ENCODE measurements at regions not wholly inside any gene's neighbourhood (a gene's known extent, or its start where the extent isn't known, plus 50 kb on each side); places are given as distances from the start of the nearest gene placed in this dataset.

- Histone ChIP-seq H3K4me2 (replicated peaks; ENCODE audit: extremely low read depth, low read length, poor library complexity, severe bottlenecking) (no peak overlapping the region), H3K36me3 (replicated peaks in 1 of 2; ENCODE audit: control insufficient read depth in 1 of 2, insufficient read depth in 2 of 2, low read length in 2 of 2) (no peaks in the 10 kb centered on the region), H2AFZ (ENCODE audit: insufficient read depth, low read depth, low read length, poor library complexity, severe bottlenecking) (no peak overlapping the region), H3K9ac (ENCODE audit: insufficient read depth, low read length, poor library complexity, severe bottlenecking) (no peak overlapping the region), H3K4me3 (replicated peaks in 1 of 3; ENCODE audit: low read depth in 2 of 3, low read length in 3 of 3) (no peak overlapping the region), H3K4me1 (ENCODE audit: control insufficient read depth in 1 of 2, insufficient read depth in 2 of 2, low read length in 2 of 2) (no peaks in the 10 kb centered on the region), H3K27me3 (ENCODE audit: control insufficient read depth in 2 of 2, insufficient read depth in 2 of 2, low read length in 2 of 2) (no peaks in the 10 kb centered on the region), H3K9me3 (replicated peaks in 1 of 2; ENCODE audit: control insufficient read depth in 1 of 2, insufficient read depth in 1 of 2, low read length in 2 of 2) (peaks cover 3 to 7% of the 10 kb centered on the region in 2 donors), H3K27ac (ENCODE audit: low read depth in 1 of 2, low read length in 2 of 2) (no peak overlapping the region), H3K79me2 (ENCODE audit: insufficient read depth, low read length) (no peaks in the 10 kb centered on the region), H4K20me1 (ENCODE audit: insufficient read depth, low read length) (no peaks in the 10 kb centered on the region)
- intact Hi-C loops (cut with micrococcal nuclease): no loop called here
- no peak overlapping the region for H3K27ac Mint-ChIP-seq
- DNase-seq: no peak
- H3K36me3 Mint-ChIP-seq: no peaks in the 10 kb centered on the region
- no CpG with 5 or more reads among the region's 5 CpGs for WGBS (ENCODE audit: insufficient coverage)
- H3K4me1 Mint-ChIP-seq: no peaks in the 10 kb centered on the region
- no peak for TF ChIP-seq CTCF (IDR thresholded peaks at IDR 0.05)
- H3K9me3 Mint-ChIP-seq: peaks cover under 1 to 18% (median 8%) of the 10 kb centered on the region in 7 donors
- H3K27me3 Mint-ChIP-seq (ENCODE audit: low read depth in 3 of 3): peaks cover 0 to 4% (median 2%) of the 10 kb centered on the region in 3 donors
- no peak overlapping the region for H3K4me3 Mint-ChIP-seq
Observed at GRCh38 chr3:144142151-144142840, 170.7 kb downstream of the DIPK2A start.

GRCh38 chr3:144148356-144148755 is 176.7 kb downstream of the DIPK2A start:
- Histone ChIP-seq H3K9ac (ENCODE audit: insufficient read depth, low read length, poor library complexity, severe bottlenecking) (no peak overlapping the region), H3K9me3 (replicated peaks in 1 of 2; ENCODE audit: control insufficient read depth in 1 of 2, insufficient read depth in 1 of 2, low read length in 2 of 2) (no peaks in the 10 kb centered on the region), H3K4me2 (replicated peaks; ENCODE audit: extremely low read depth, low read length, poor library complexity, severe bottlenecking) (no peak overlapping the region), H4K20me1 (ENCODE audit: insufficient read depth, low read length) (no peaks in the 10 kb centered on the region), H3K4me3 (replicated peaks in 1 of 3; ENCODE audit: low read depth in 2 of 3, low read length in 3 of 3) (no peak overlapping the region), H3K36me3 (replicated peaks in 1 of 2; ENCODE audit: control insufficient read depth in 1 of 2, insufficient read depth in 2 of 2, low read length in 2 of 2) (no peaks in the 10 kb centered on the region), H2AFZ (ENCODE audit: insufficient read depth, low read depth, low read length, poor library complexity, severe bottlenecking) (no peak overlapping the region), H3K27ac (ENCODE audit: low read depth in 1 of 2, low read length in 2 of 2) (no peak overlapping the region), H3K4me1 (ENCODE audit: control insufficient read depth in 1 of 2, insufficient read depth in 2 of 2, low read length in 2 of 2) (no peaks in the 10 kb centered on the region), H3K27me3 (ENCODE audit: control insufficient read depth in 2 of 2, insufficient read depth in 2 of 2, low read length in 2 of 2) (no peaks in the 10 kb centered on the region), H3K79me2 (ENCODE audit: insufficient read depth, low read length) (no peaks in the 10 kb centered on the region)
- no peaks in the 10 kb centered on the region for H3K27me3 Mint-ChIP-seq (ENCODE audit: low read depth in 3 of 3)
- H3K27ac Mint-ChIP-seq: no peak overlapping the region
- H3K36me3 Mint-ChIP-seq: no peaks in the 10 kb centered on the region
- no CpG with 5 or more reads among the region's 2 CpGs for WGBS (ENCODE audit: insufficient coverage)
- H3K4me1 Mint-ChIP-seq: no peaks in the 10 kb centered on the region
- intact Hi-C loops (cut with micrococcal nuclease): no loop called here
- H3K9me3 Mint-ChIP-seq: peaks cover 0 to 8% (median 2%) of the 10 kb centered on the region in 7 donors
- no peak for TF ChIP-seq CTCF (IDR thresholded peaks at IDR 0.05)
- DNase-seq: no peak
- H3K4me3 Mint-ChIP-seq: no peak overlapping the region

Data from CD14-positive monocyte (primary cell).